SK-N-SH treated with all-trans-retinoic acid at 6 μM for 48 hours (cell line): ENCODE measurements at regions not wholly inside any gene's neighbourhood (a gene's known extent, or its start where the extent isn't known, plus 50 kb on each side); places are given as distances from the start of the nearest gene placed in this dataset.

Source experiments
- ATAC-seq: fragments of 200-7000 bp; cut with Tn5 transposase; 3 replicates; pipeline ENCODE4 v1.9.1; 2020; ENCODE audit warnings: mild to moderate bottlenecking, moderate library complexity
- ARNTL ChIP-seq: fragments of 450-650 bp; formaldehyde crosslinking; IDR thresholded peaks from 2 replicates; pipeline ENCODE4 v1.5.0; 2020; ENCODE audit warnings: low read depth, mild to moderate bottlenecking, moderate library complexity, borderline replicate concordance
- BACH2 ChIP-seq: fragments of 250-450 bp; sonication (Bioruptor Pico); IDR thresholded peaks from 2 replicates; pipeline ENCODE4 v1.9.0; 2021; ENCODE audit warnings: mild to moderate bottlenecking, borderline replicate concordance
- CREB5 ChIP-seq: fragments of 250-450 bp; sonication (Bioruptor Pico); IDR thresholded peaks from 2 replicates; pipeline ENCODE4 v1.5.1; 2020; ENCODE audit warnings: low read depth, mild to moderate bottlenecking, moderate library complexity
- CSDC2 ChIP-seq: fragments of 250-450 bp; sonication (Bioruptor Pico); IDR thresholded peaks from 2 replicates; pipeline ENCODE4 v1.5.0; 2020; ENCODE audit warnings: mild to moderate bottlenecking, moderate library complexity
- CSRNP3 ChIP-seq: fragments of 250-450 bp; sonication (Bioruptor Pico); IDR thresholded peaks from 2 replicates; pipeline ENCODE4 v1.5.1; 2021; ENCODE audit warnings: mild to moderate bottlenecking, moderate library complexity
- ESRRG ChIP-seq: fragments of 250-450 bp; sonication (Bioruptor Pico); IDR thresholded peaks from 2 replicates; pipeline ENCODE4 v1.6.1; 2021; ENCODE audit warnings: mild to moderate bottlenecking
- GLIS3 ChIP-seq: fragments of 250-450 bp; sonication (Bioruptor Pico); IDR thresholded peaks from 2 replicates; pipeline ENCODE4 v1.5.0; 2020; ENCODE audit warnings: mild to moderate bottlenecking, moderate library complexity
- ISL1 ChIP-seq: fragments of 250-450 bp; sonication (Bioruptor Pico); IDR thresholded peaks from 2 replicates; pipeline ENCODE4 v2.1.2; 2022; ENCODE audit warnings: mild to moderate bottlenecking, moderate library complexity
- OSR1 ChIP-seq: fragments of 250-450 bp; sonication (Bioruptor Pico); IDR thresholded peaks from 2 replicates; pipeline ENCODE4 v1.8.0; 2022; ENCODE audit warnings: moderate library complexity, mild to moderate bottlenecking, inconsistent platforms
- PPARA ChIP-seq: fragments of 250-450 bp; sonication (Bioruptor Pico); IDR thresholded peaks from 2 replicates; pipeline ENCODE4 v1.5.0; 2020; ENCODE audit warnings: mild to moderate bottlenecking, borderline replicate concordance
- RARB ChIP-seq: fragments of 250-450 bp; sonication (Bioruptor Pico); IDR thresholded peaks from 2 replicates; pipeline ENCODE4 v1.8.0; 2021; ENCODE audit warnings: mild to moderate bottlenecking, moderate library complexity
- SNAI2 ChIP-seq: fragments of 250-450 bp; sonication (Bioruptor Pico); IDR thresholded peaks from 2 replicates; pipeline ENCODE4 v1.5.0; 2020; ENCODE audit warnings: mild to moderate bottlenecking, moderate library complexity
- TCF4 ChIP-seq: fragments of 250-450 bp; sonication (Bioruptor Pico); IDR thresholded peaks from 2 replicates; pipeline ENCODE4 v1.8.0; 2021; ENCODE audit warnings: mild to moderate bottlenecking, moderate library complexity, borderline replicate concordance
- TSHZ2 ChIP-seq: fragments of 250-450 bp; sonication (Bioruptor Pico); IDR thresholded peaks from 2 replicates; pipeline ENCODE4 v1.5.0; 2020; ENCODE audit warnings: mild to moderate bottlenecking, moderate library complexity
- ZC3H10 ChIP-seq: fragments of 250-450 bp; sonication (Bioruptor Pico); IDR thresholded peaks from 2 replicates; pipeline ENCODE4 v1.5.1; 2021; ENCODE audit warnings: mild to moderate bottlenecking, moderate library complexity
- ZFP3 ChIP-seq: fragments of 250-450 bp; sonication (Bioruptor Pico); IDR thresholded peaks from 2 replicates; pipeline ENCODE4 v1.5.0; 2020; ENCODE audit warnings: mild to moderate bottlenecking, moderate library complexity
- ZFP30 ChIP-seq: fragments of 450-650 bp; formaldehyde crosslinking; IDR thresholded peaks from 2 replicates; pipeline ENCODE4 v1.5.0; 2022; ENCODE audit warnings: mild to moderate bottlenecking, moderate library complexity
- ZNF565 ChIP-seq: fragments of 450-650 bp; formaldehyde crosslinking; conservative IDR thresholded peaks from 2 replicates; pipeline ENCODE4 v1.5.0; 2020; ENCODE audit warnings: low read depth, mild to moderate bottlenecking, moderate library complexity
- ZNF8 ChIP-seq: fragments of 450-650 bp; formaldehyde crosslinking; IDR thresholded peaks from 2 replicates; pipeline ENCODE4 v1.5.0; 2020; ENCODE audit warnings: mild to moderate bottlenecking, moderate library complexity
- TF ChIP-seq, protein P1 (sequence below): fragments of 250-450 bp; sonication (Bioruptor Pico); IDR thresholded peaks from 2 replicates; pipeline ENCODE4 v1.8.0; 2020; ENCODE audit warnings: mild to moderate bottlenecking, moderate library complexity, borderline replicate concordance
- TF ChIP-seq, protein P2 (sequence below): fragments of 250-450 bp; sonication (Bioruptor Pico); IDR thresholded peaks from 2 replicates; pipeline ENCODE4 v1.8.0; 2021; ENCODE audit warnings: low read depth, mild to moderate bottlenecking, moderate library complexity, borderline replicate concordance

- no peak for ATAC-seq
- TF ChIP-seq ZNF565 (CRISPR knock-in tag) (no peak), TCF4 (CRISPR knock-in tag) (no peak), TSHZ2 (CRISPR knock-in tag) (no peak), BACH2 (CRISPR knock-in tag) (no peak), ISL1 (CRISPR knock-in tag) (no peak), CSDC2 (CRISPR knock-in tag) (no peak), ZFP3 (no peak), ZC3H10 (CRISPR knock-in tag) (no peak), ARNTL (CRISPR knock-in tag) (no peak), GLIS3 (CRISPR knock-in tag) (no peak), CSRNP3 (no peak), RARB (no peak), SNAI2 (CRISPR knock-in tag) (no peak), CREB5 (CRISPR knock-in tag) (no peak), OSR1 (CRISPR knock-in tag) (no peak)
- TF ChIP-seq, protein P1, sequence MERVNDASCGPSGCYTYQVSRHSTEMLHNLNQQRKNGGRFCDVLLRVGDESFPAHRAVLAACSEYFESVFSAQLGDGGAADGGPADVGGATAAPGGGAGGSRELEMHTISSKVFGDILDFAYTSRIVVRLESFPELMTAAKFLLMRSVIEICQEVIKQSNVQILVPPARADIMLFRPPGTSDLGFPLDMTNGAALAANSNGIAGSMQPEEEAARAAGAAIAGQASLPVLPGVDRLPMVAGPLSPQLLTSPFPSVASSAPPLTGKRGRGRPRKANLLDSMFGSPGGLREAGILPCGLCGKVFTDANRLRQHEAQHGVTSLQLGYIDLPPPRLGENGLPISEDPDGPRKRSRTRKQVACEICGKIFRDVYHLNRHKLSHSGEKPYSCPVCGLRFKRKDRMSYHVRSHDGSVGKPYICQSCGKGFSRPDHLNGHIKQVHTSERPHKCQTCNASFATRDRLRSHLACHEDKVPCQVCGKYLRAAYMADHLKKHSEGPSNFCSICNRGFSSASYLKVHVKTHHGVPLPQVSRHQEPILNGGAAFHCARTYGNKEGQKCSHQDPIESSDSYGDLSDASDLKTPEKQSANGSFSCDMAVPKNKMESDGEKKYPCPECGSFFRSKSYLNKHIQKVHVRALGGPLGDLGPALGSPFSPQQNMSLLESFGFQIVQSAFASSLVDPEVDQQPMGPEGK (CRISPR knock-in tag): no peak
- TF ChIP-seq, all 23 proteins: peak for 0
Observed at GRCh38 chr6:85089255-85089654, 324.9 kb upstream of the TBX18 start.

DNA sequence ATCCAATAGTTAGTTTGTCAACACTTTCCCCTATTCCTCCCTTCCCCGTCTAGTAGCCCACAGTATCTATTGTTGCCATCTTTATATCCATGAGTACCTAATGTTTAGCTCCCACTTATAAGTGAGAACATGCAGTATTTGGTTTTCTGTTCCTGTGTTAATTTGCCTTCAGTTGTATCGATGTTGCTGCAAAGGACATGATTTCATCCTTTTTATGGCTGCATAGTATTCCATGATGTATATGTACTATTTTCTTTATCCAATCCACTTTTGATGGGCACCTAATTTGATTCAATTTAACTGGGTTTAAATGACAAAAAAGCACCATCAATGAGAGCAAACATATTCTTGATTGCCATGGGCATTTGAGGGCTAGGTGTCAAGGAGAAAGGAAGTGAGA is 321.5 kb upstream of the TBX18 start:
- ATAC-seq: no peak
- TF ChIP-seq ESRRG (CRISPR knock-in tag): no peak
- TF ChIP-seq TCF4 (CRISPR knock-in tag): no peak
- TF ChIP-seq, protein P2, sequence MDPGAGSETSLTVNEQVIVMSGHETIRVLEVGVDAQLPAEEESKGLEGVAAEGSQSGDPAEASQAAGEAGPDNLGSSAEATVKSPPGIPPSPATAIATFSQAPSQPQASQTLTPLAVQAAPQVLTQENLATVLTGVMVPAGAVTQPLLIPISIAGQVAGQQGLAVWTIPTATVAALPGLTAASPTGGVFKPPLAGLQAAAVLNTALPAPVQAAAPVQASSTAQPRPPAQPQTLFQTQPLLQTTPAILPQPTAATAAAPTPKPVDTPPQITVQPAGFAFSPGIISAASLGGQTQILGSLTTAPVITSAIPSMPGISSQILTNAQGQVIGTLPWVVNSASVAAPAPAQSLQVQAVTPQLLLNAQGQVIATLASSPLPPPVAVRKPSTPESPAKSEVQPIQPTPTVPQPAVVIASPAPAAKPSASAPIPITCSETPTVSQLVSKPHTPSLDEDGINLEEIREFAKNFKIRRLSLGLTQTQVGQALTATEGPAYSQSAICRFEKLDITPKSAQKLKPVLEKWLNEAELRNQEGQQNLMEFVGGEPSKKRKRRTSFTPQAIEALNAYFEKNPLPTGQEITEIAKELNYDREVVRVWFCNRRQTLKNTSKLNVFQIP (CRISPR knock-in tag): no peak
- no peak for TF ChIP-seq GLIS3 (CRISPR knock-in tag)
- TF ChIP-seq ZC3H10 (CRISPR knock-in tag): no peak
- no peak for TF ChIP-seq SNAI2 (CRISPR knock-in tag)
- TF ChIP-seq ARNTL (CRISPR knock-in tag): no peak
- TF ChIP-seq ZFP30 (CRISPR knock-in tag): no peak
- no peak for TF ChIP-seq CSDC2 (CRISPR knock-in tag)
- no peak for TF ChIP-seq ZNF8 (CRISPR knock-in tag)
- no peak for TF ChIP-seq OSR1 (CRISPR knock-in tag)
- TF ChIP-seq CREB5 (CRISPR knock-in tag): no peak
- TF ChIP-seq RARB: no peak
- no peak for TF ChIP-seq ISL1 (CRISPR knock-in tag)
- TF ChIP-seq PPARA (CRISPR knock-in tag): no peak
- no peak for TF ChIP-seq ZFP3
